SU-DHL-6 (cell line): ENCODE measurements at regions not wholly inside any gene's neighbourhood (a gene's known extent, or its start where the extent isn't known, plus 50 kb on each side); places are given as distances from the start of the nearest gene placed in this dataset.

Experiments
- CTCF ChIP-seq: fragments of 200-600 bp; sonication (generic); IDR thresholded peaks from one replicate; pipeline ENCODE4 v1.5.1; 2017; ENCODE audit warnings: antibody characterized with exemption, mild to moderate bottlenecking, low read length, moderate library complexity; ENCODE audit not compliant: insufficient read depth, poor library complexity, severe bottlenecking
- EZH2phosphoT487 ChIP-seq: fragments of 200-600 bp; sonication (generic), shearing (Covaris generic); conservative IDR thresholded peaks from 2 replicates; pipeline ENCODE4 v1.6.1; 2018; ENCODE audit warnings: mild to moderate bottlenecking, antibody characterized with exemption, low read length, moderate library complexity, mixed read lengths

GRCh38 chr18:45161850-45162249, 453.4 kb upstream of the SLC14A2 start:
- no peak for TF ChIP-seq CTCF
- no peak for TF ChIP-seq EZH2phosphoT487
